ENCODE measurements at regions not wholly inside any gene's neighbourhood (a gene's known extent, or its start where the extent isn't known, plus 50 kb on each side); places are given as distances from the start of the nearest gene placed in this dataset.

- intact Hi-C loops (cut with DNase I, micrococcal nuclease): no loop called here
- ChIA-PET POLR2A (no interaction called here), CTCF (no interaction called here)
- H3K4me3 ChIP-seq (ENCODE audit: low read length): no peak overlapping the region
- no peak for TF ChIP-seq CTCF (IDR thresholded peaks at IDR 0.05)
- peaks cover 2% of the 10 kb centered on the region for H3K9me3 Mint-ChIP-seq
- no peak overlapping the region for H3K4me3 Mint-ChIP-seq
- no peak overlapping the region for H3K27ac ChIP-seq (ENCODE audit: low read depth in 1 of 2, low read length in 2 of 2)
- H3K36me3 ChIP-seq (ENCODE audit: insufficient read depth, low read length): no peaks in the 10 kb centered on the region
- H3K4me1 Mint-ChIP-seq (ENCODE audit: low read depth): no peaks in the 10 kb centered on the region
- DNase-seq (no peak), ATAC-seq (ENCODE audit: poor library complexity) (no peak)
- no peaks in the 10 kb centered on the region for H3K9me3 ChIP-seq (ENCODE audit: control insufficient read depth in 1 of 2, insufficient read depth in 1 of 2, low read length in 2 of 2)
- H3K36me3 Mint-ChIP-seq (ENCODE audit: low read depth): no peaks in the 10 kb centered on the region
- H3K27ac Mint-ChIP-seq: no peak overlapping the region
- no peaks in the 10 kb centered on the region for H3K27me3 Mint-ChIP-seq
- no peaks in the 10 kb centered on the region for H3K4me1 ChIP-seq (ENCODE audit: insufficient read depth, low read length)
- H3K27me3 ChIP-seq (ENCODE audit: control insufficient read depth in 1 of 2, insufficient read depth in 2 of 2, low read length in 2 of 2): peaks cover 0 to 5% of the 10 kb centered on the region in 2 experiments
Observed at GRCh38 chr2:3021720-3022119, 355.9 kb downstream of the EIPR1 start.

- no peak overlapping the region for H3K27ac Mint-ChIP-seq
- CTCF ChIA-PET: no interaction called here
- peaks cover 50% of the 10 kb centered on the region for H3K27me3 Mint-ChIP-seq
- ATAC-seq (ENCODE audit: poor library complexity) (no peak), DNase-seq (no peak)
- no peaks in the 10 kb centered on the region for H3K4me1 Mint-ChIP-seq (ENCODE audit: low read depth)
- Histone ChIP-seq H3K36me3 (ENCODE audit: insufficient read depth, low read length) (no peaks in the 10 kb centered on the region), H3K4me1 (ENCODE audit: insufficient read depth, low read length) (no peaks in the 10 kb centered on the region), H3K4me3 (ENCODE audit: low read length) (no peak overlapping the region), H3K27ac (ENCODE audit: low read depth in 1 of 2, low read length in 2 of 2) (no peak overlapping the region), H3K9me3 (ENCODE audit: control insufficient read depth in 1 of 2, insufficient read depth in 1 of 2, low read length in 2 of 2) (peaks cover 12 to 13% of the 10 kb centered on the region in 2 experiments), H3K27me3 (ENCODE audit: control insufficient read depth in 1 of 2, insufficient read depth in 2 of 2, low read length in 2 of 2) (peaks cover 7% of the 10 kb centered on the region in 2 experiments)
- no peaks in the 10 kb centered on the region for H3K36me3 Mint-ChIP-seq (ENCODE audit: low read depth)
- H3K9me3 Mint-ChIP-seq: peaks cover 6% of the 10 kb centered on the region
- intact Hi-C loops (cut with DNase I, micrococcal nuclease): no loop called here
- POLR2A ChIA-PET: no interaction called here
- TF ChIP-seq CTCF (IDR thresholded peaks at IDR 0.05): no peak
- H3K4me3 Mint-ChIP-seq: no peak overlapping the region
Observed at GRCh38 chr2:3010001-3010400, 367.6 kb downstream of the EIPR1 start.

- no peak overlapping the region for H3K27ac Mint-ChIP-seq
- H3K36me3 Mint-ChIP-seq (ENCODE audit: low read depth): no peaks in the 10 kb centered on the region
- DNase-seq (no peak), ATAC-seq (ENCODE audit: poor library complexity) (no peak)
- peaks cover 53% of the 10 kb centered on the region for H3K27me3 Mint-ChIP-seq
- Histone ChIP-seq H3K9me3 (ENCODE audit: control insufficient read depth in 1 of 2, insufficient read depth in 1 of 2, low read length in 2 of 2) (peaks cover 12 to 13% of the 10 kb centered on the region in 2 experiments), H3K36me3 (ENCODE audit: insufficient read depth, low read length) (no peaks in the 10 kb centered on the region), H3K4me3 (ENCODE audit: low read length) (no peak overlapping the region), H3K27ac (ENCODE audit: low read depth in 1 of 2, low read length in 2 of 2) (no peak overlapping the region), H3K4me1 (ENCODE audit: insufficient read depth, low read length) (no peaks in the 10 kb centered on the region), H3K27me3 (ENCODE audit: control insufficient read depth in 1 of 2, insufficient read depth in 2 of 2, low read length in 2 of 2) (peaks cover 7% of the 10 kb centered on the region in 2 experiments)
- TF ChIP-seq CTCF (IDR thresholded peaks at IDR 0.05): no peak
- H3K4me1 Mint-ChIP-seq (ENCODE audit: low read depth): no peaks in the 10 kb centered on the region
- no peak overlapping the region for H3K4me3 Mint-ChIP-seq
- POLR2A ChIA-PET: no interaction called here
- intact Hi-C loops (cut with DNase I, micrococcal nuclease): no loop called here
- CTCF ChIA-PET: no interaction called here
- H3K9me3 Mint-ChIP-seq: peaks cover 6% of the 10 kb centered on the region
Observed at GRCh38 chr2:3009483-3009882, 368.1 kb downstream of the EIPR1 start.

Measured in CD4-positive, alpha-beta T cell (primary cell).